GM12878 (cell line): ENCODE measurements at regions not wholly inside any gene's neighbourhood (a gene's known extent, or its start where the extent isn't known, plus 50 kb on each side); places are given as distances from the start of the nearest gene placed in this dataset.

Experiments
- ATAC-seq: fragments of 200-7000 bp; cut with Tn5 transposase; 3 replicates; pipeline ENCODE4 v1.9.1; 2020; ENCODE audit warnings: mild to moderate bottlenecking, moderate library complexity
- BruUV-seq: library from RNA; stranded (reverse); fragments of 400-500 nt; replicated peaks from 2 replicates; lab custom pipeline; 2021; lab: Mats Ljungman, UMichigan
- CTCF ChIA-PET: fragments of 300-600 bp; sonication (Branson Sonifier 250); formaldehyde crosslinking; extraction: SDS; loops from one replicate; lab custom pipeline; 2021; ENCODE audit warnings: inconsistent platforms; lab: Yijun Ruan, JAX
- POLR2A ChIA-PET: fragments of 350-600 bp; formaldehyde crosslinking; extraction: SDS; loops from one replicate; lab custom pipeline; 2021; ENCODE audit warnings: inconsistent platforms; lab: Charles Lee
- RAD21 ChIA-PET: fragments of 300-600 bp; sonication (Branson Sonifier 250); formaldehyde crosslinking; loops from one replicate; lab custom pipeline; 2023; ENCODE audit warnings: antibody characterized with exemption; ENCODE audit not compliant: unreplicated experiment; lab: Charles Lee
- SMC1A ChIA-PET: fragments of 300-600 bp; sonication (Branson Sonifier 250); formaldehyde crosslinking; loops from one replicate; lab custom pipeline; 2023; ENCODE audit not compliant: unreplicated experiment, uncharacterized antibody; lab: Charles Lee
- DNase-seq: peaks from one replicate; pipeline ENCODE4 v3.0.0-alpha.2; 2011; ENCODE audit warnings: low read depth, low spot score
- FAIRE-seq: peaks from 3 replicates; lab custom pipeline; 2011; peaks lifted over from hg19 to GRCh38; lab: Jason Lieb, UNC
- H2AFZ ChIP-seq: 2 replicates; pipeline ENCODE4 v1.6.0; 2011; ENCODE audit warnings: low read depth, low read length, control low read depth; ENCODE audit not compliant: control insufficient read depth
- H3K27ac ChIP-seq: 2 replicates; pipeline ENCODE4 v1.5.1; 2011; ENCODE audit warnings: control low read depth; ENCODE audit not compliant: control insufficient read depth, insufficient read depth
- H3K27me3 ChIP-seq, 2 experiments: replicated peaks in 1 of 2; 2 replicates each; pipeline versions ENCODE4 v1.6.0 to v1.6.1; 2011; ENCODE audit warnings: low read length in 1 of 2; ENCODE audit not compliant: control insufficient read depth in 2 of 2, insufficient read depth in 2 of 2
- H3K36me3 ChIP-seq, 2 experiments: 2 replicates each; pipeline ENCODE4 v1.5.1; 2011; ENCODE audit warnings: low read length in 1 of 2; ENCODE audit not compliant: control insufficient read depth in 2 of 2, insufficient read depth in 2 of 2
- H3K4me1 ChIP-seq: 2 replicates; pipeline ENCODE4 v1.6.1; 2011; ENCODE audit warnings: mild to moderate bottlenecking, low read length, moderate library complexity, mixed read lengths; ENCODE audit not compliant: control insufficient read depth, insufficient read depth
- H3K4me2 ChIP-seq: 2 replicates; pipeline ENCODE4 v1.6.0; 2011; ENCODE audit warnings: control low read depth; ENCODE audit not compliant: control insufficient read depth, insufficient read depth
- H3K4me3 ChIP-seq: fragments of 200-600 bp; sonication (generic); 2 replicates; pipeline ENCODE4 v1.5.1; 2016
- H3K79me2 ChIP-seq: 2 replicates; pipeline ENCODE4 v1.6.0; 2011; ENCODE audit warnings: low read length; ENCODE audit not compliant: control insufficient read depth, insufficient read depth
- H3K9ac ChIP-seq: 2 replicates; pipeline ENCODE4 v1.8.0; 2011; ENCODE audit warnings: low read length, control low read depth, mixed read lengths; ENCODE audit not compliant: control insufficient read depth, insufficient read depth
- H3K9me3 ChIP-seq: replicated peaks from 3 replicates; pipeline ENCODE4 v1.5.1; 2011; ENCODE audit warnings: mild to moderate bottlenecking, low read length; ENCODE audit not compliant: control insufficient read depth, insufficient read depth
- H4K20me1 ChIP-seq: 2 replicates; pipeline ENCODE4 v1.6.0; 2011; ENCODE audit not compliant: control insufficient read depth, insufficient read depth
- BACH1 ChIP-seq: fragments of 450-650 bp; IDR thresholded peaks from 2 replicates; pipeline ENCODE4 v1.6.1; 2017; ENCODE audit warnings: mild to moderate bottlenecking, borderline replicate concordance
- BCL11A ChIP-seq: IDR thresholded peaks from 2 replicates; pipeline ENCODE4 v1.6.1; 2011; ENCODE audit warnings: low read depth, low read length
- E4F1 ChIP-seq: fragments of 450-650 bp; IDR thresholded peaks from 2 replicates; pipeline ENCODE4 v1.6.1; 2018; ENCODE audit warnings: borderline replicate concordance, mild to moderate bottlenecking; ENCODE audit not compliant: partially characterized antibody
- KAT2A ChIP-seq: conservative IDR thresholded peaks from 2 replicates; pipeline ENCODE4 v1.6.1; 2011; ENCODE audit warnings: low read depth, low read length; ENCODE audit not compliant: control insufficient read depth
- KDM1A ChIP-seq: fragments of 200-600 bp; sonication (generic); IDR thresholded peaks from 2 replicates; pipeline ENCODE4 v1.6.1; 2016; ENCODE audit warnings: borderline replicate concordance
- MEF2B ChIP-seq: fragments of 450-650 bp; IDR thresholded peaks from 2 replicates; pipeline ENCODE4 v1.6.1; 2018; ENCODE audit warnings: mild to moderate bottlenecking, moderate library complexity; ENCODE audit not compliant: partially characterized antibody, poor library complexity, severe bottlenecking
- PRDM15 ChIP-seq: fragments of 450-650 bp; formaldehyde crosslinking; IDR thresholded peaks from 2 replicates; pipeline ENCODE4 v1.4.0; 2020; ENCODE audit warnings: mild to moderate bottlenecking, moderate library complexity
- SMAD1 ChIP-seq: fragments of 450-650 bp; IDR thresholded peaks from 2 replicates; pipeline ENCODE4 v1.6.1; 2018; ENCODE audit warnings: mild to moderate bottlenecking, low read depth; ENCODE audit not compliant: partially characterized antibody
- STAT1 ChIP-seq: fragments of 450-650 bp; conservative IDR thresholded peaks from 2 replicates; pipeline ENCODE4 v1.6.1; 2014; ENCODE audit warnings: antibody characterized with exemption, mild to moderate bottlenecking
- SUZ12 ChIP-seq: fragments of 200-600 bp; sonication (generic); IDR thresholded peaks from one replicate; pipeline ENCODE4 v1.6.1; 2018; ENCODE audit warnings: antibody characterized with exemption, mild to moderate bottlenecking; ENCODE audit not compliant: unreplicated experiment
- WGBS: methylation state at CpG from one replicate; pipeline ENCODE4 v1.1.6; 2016; ENCODE audit warnings: low lambda C conversion rate; ENCODE audit not compliant: insufficient replicate concordance, insufficient coverage; ENCODE audit errors: missing lambda C conversion rate; 5-methylcytosine and 5-hydroxymethylcytosine counted together
- in situ Hi-C: fragments of 300-500 bp; cut with MboI; formaldehyde crosslinking; loops from 9 replicates; pipeline ENCODE4 v1.14.3; 2018; ENCODE audit warnings: mixed read lengths
- intact Hi-C: fragments of 100-400 bp; cut with micrococcal nuclease; formaldehyde crosslinking; loops from one replicate; pipeline ENCODE4 v1.14.2; 2022; ENCODE audit not compliant: unreplicated experiment
- TF ChIP-seq, protein P1 (sequence below): fragments of 450-650 bp; IDR thresholded peaks from 2 replicates; pipeline ENCODE4 v1.6.1; 2017; ENCODE audit warnings: low read depth, mild to moderate bottlenecking, moderate library complexity
- TF ChIP-seq, protein P2 (sequence below): fragments of 450-650 bp; IDR thresholded peaks from 2 replicates; pipeline ENCODE4 v1.6.1; 2017; ENCODE audit warnings: antibody characterized with exemption, mild to moderate bottlenecking, moderate library complexity

DNA sequence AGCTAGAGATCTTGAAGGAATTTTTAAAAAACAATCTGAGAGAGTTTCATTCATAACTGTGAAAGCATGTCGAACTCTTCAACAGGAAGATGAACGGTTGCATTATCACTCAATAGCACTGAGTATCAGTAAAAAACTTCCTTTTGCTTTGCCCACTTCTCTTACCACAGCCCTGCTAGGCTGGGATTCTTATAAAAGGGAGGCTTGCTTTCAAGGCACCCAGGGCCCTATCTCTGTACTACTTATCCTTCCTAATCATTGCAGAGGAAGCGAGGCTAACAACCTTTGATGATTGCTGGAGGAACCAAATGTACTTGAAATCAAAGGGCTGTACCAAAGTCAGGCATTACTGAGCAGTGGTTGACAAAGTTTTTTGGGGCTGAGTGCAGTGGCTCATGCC, 71.2 kb downstream of the SNRPE start (continued):
- TF ChIP-seq PRDM15 (CRISPR knock-in tag) (no peak), STAT1 (no peak), SUZ12 (no peak)

GRCh38 chr1:203934027-203934426, 72.6 kb downstream of the SNRPE start:
- SMC1A ChIA-PET, result no interaction called here
- no peak overlapping the region for H3K27ac ChIP-seq
- no peak overlapping the region for H3K4me2 ChIP-seq
- H2AFZ ChIP-seq, result no peak overlapping the region
- no peaks in the 10 kb centered on the region for H3K4me1 ChIP-seq
- no peak overlapping the region for H3K4me3 ChIP-seq
- no peak overlapping the region for H3K9ac ChIP-seq
- 37% methylated on average over 3 of the region's 3 CpGs for WGBS
- no peaks in the 10 kb centered on the region for H3K36me3 ChIP-seq
- H3K9me3 ChIP-seq, result no peaks in the 10 kb centered on the region
- H4K20me1 ChIP-seq, result no peaks in the 10 kb centered on the region
- FAIRE-seq, result no peak
- no peaks in the 10 kb centered on the region for H3K79me2 ChIP-seq
- RAD21 ChIA-PET, result no interaction called here
- DNase-seq, result no peak
- POLR2A ChIA-PET, result no interaction called here
- intact Hi-C loops (no loop called here), in situ Hi-C loops (no loop called here)
- BruUV-seq, result no TSS peak
- H3K27me3 ChIP-seq, result no peaks in the 10 kb centered on the region; a peak in 1 of 4 replicates
- ATAC-seq, result no peak
- CTCF ChIA-PET, result interaction anchor here (0.9 to 1.4 kb wide), 2 partner anchors 14 to 195 kb away, joined by 3 read pairs; no protein-coding TSS in a partner anchor
- TF ChIP-seq KDM1A (no peak), BCL11A (no peak), MEF2B (no peak), STAT1 (no peak), BACH1 (no peak), E4F1 (no peak), SMAD1 (no peak), KAT2A (no peak)
- TF ChIP-seq, protein P1, sequence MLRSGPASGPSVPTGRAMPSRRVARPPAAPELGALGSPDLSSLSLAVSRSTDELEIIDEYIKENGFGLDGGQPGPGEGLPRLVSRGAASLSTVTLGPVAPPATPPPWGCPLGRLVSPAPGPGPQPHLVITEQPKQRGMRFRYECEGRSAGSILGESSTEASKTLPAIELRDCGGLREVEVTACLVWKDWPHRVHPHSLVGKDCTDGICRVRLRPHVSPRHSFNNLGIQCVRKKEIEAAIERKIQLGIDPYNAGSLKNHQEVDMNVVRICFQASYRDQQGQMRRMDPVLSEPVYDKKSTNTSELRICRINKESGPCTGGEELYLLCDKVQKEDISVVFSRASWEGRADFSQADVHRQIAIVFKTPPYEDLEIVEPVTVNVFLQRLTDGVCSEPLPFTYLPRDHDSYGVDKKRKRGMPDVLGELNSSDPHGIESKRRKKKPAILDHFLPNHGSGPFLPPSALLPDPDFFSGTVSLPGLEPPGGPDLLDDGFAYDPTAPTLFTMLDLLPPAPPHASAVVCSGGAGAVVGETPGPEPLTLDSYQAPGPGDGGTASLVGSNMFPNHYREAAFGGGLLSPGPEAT, result no peak
- TF ChIP-seq, protein P2, sequence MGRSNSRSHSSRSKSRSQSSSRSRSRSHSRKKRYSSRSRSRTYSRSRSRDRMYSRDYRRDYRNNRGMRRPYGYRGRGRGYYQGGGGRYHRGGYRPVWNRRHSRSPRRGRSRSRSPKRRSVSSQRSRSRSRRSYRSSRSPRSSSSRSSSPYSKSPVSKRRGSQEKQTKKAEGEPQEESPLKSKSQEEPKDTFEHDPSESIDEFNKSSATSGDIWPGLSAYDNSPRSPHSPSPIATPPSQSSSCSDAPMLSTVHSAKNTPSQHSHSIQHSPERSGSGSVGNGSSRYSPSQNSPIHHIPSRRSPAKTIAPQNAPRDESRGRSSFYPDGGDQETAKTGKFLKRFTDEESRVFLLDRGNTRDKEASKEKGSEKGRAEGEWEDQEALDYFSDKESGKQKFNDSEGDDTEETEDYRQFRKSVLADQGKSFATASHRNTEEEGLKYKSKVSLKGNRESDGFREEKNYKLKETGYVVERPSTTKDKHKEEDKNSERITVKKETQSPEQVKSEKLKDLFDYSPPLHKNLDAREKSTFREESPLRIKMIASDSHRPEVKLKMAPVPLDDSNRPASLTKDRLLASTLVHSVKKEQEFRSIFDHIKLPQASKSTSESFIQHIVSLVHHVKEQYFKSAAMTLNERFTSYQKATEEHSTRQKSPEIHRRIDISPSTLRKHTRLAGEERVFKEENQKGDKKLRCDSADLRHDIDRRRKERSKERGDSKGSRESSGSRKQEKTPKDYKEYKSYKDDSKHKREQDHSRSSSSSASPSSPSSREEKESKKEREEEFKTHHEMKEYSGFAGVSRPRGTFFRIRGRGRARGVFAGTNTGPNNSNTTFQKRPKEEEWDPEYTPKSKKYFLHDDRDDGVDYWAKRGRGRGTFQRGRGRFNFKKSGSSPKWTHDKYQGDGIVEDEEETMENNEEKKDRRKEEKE, result no peak
